ENCODE measurements at regions not wholly inside any gene's neighbourhood (a gene's known extent, or its start where the extent isn't known, plus 50 kb on each side); places are given as distances from the start of the nearest gene placed in this dataset.
A peak's percentile ranks its signal among the peaks of the same experiment; 100 is the strongest.

DNA sequence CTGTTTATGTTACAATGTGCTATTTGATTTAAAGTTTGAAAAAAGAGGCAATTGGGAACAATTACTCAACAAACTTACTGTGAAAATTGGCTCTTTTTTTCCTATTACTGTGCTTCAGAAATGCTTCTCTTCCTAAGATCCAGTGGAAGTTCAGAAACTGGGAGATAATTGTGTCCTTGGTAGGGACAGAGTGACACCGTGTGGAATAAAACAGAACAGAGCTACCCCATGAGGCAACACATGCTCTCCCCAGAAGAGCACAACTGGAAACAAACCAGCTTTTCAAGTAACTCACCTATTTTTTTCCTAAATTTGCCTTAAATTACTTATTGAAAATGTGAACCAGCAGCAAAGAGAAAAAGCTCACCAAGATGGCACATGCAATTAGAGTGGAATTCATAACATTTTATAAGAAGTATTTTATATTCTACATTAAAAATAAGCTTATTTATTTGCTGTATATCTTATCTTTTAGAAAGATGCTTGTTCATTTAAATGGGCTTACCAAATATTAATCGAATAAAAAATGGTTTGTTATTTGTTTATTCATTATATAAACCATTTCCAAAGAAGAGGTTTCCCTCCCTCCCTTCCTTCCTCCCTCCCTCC is 346.1 kb upstream of the ANKRD30A start:
- H2BK120ac ChIP-seq (ENCODE audit: low read depth, low read length), result no peak overlapping the region
- no TSS peak for BruUV-seq (replicated peaks)
- H2AK5ac ChIP-seq (ENCODE audit: low read depth, low read length), result no peak overlapping the region
- no peak overlapping the region for H4K8ac ChIP-seq (ENCODE audit: low read depth in 2 of 2, low read length in 2 of 2)
- H3K4me2 ChIP-seq (ENCODE audit: low read depth, low read length), result no peak overlapping the region
- in situ Hi-C loops (cut with MboI; ENCODE audit: low sequenced_read_pairs), result loop anchor here (25.0 kb wide), 2 partner anchors 1542 to 1667 kb away; no protein-coding TSS in a partner anchor
- no peak overlapping the region for H3K4ac ChIP-seq (ENCODE audit: low read depth, low read length)
- ChIA-PET CTCF (interaction anchor here (0.6 to 1.4 kb wide), 15 partner anchors 14 to 1216 kb away, joined by 3 to 11 read pairs (median 4); no protein-coding TSS in a partner anchor), POLR2A (ENCODE audit: unreplicated experiment) (interaction anchor here (0.8 kb wide), 1 partner anchor 1139 kb away, joined by 3 read pairs; no protein-coding TSS in a partner anchor)
- TF ChIP-seq MXI1 (IDR thresholded peaks at IDR 0.05; ENCODE audit: borderline replicate concordance, low read depth, low read length) (peak; percentile 16; the same call in 1 of the 2 replicates), ELK1 (IDR thresholded peaks at IDR 0.05; ENCODE audit: borderline replicate concordance, low read depth, low read length) (no peak), MAFK (IDR thresholded peaks at IDR 0.05; ENCODE audit: low read depth, low read length) (no peak), RCOR1 (IDR thresholded peaks at IDR 0.05; ENCODE audit: insufficient replicate concordance, low read length) (no peak), CHD1 (IDR thresholded peaks at IDR 0.05; ENCODE audit: low read depth, low read length) (no peak), RAD21 (IDR thresholded peaks at IDR 0.05; ENCODE audit: low read length) (peak; percentile 98), BHLHE40 (IDR thresholded peaks at IDR 0.05; ENCODE audit: low read depth, low read length) (no peak), POLR2A (IDR thresholded peaks at IDR 0.05; ENCODE audit: low read depth, low read length) (no peak), SMC3 (IDR thresholded peaks at IDR 0.05; ENCODE audit: low read depth, low read length) (peak; percentile 98), RFX5 (IDR thresholded peaks at IDR 0.05; ENCODE audit: low read depth, low read length) (no peak), FOS (IDR thresholded peaks at IDR 0.05; ENCODE audit: low read depth, low read length) (no peak), NFE2L2 (IDR thresholded peaks at IDR 0.05; ENCODE audit: low read depth, low read length) (no peak), MAZ (IDR thresholded peaks at IDR 0.05; ENCODE audit: borderline replicate concordance, low read depth, low read length) (peak; percentile 34; the same call in 1 of the 2 replicates), CEBPB (IDR thresholded peaks at IDR 0.05; ENCODE audit: low read depth, low read length) (peak; percentile 79; the same call in 1 of the 2 replicates), USF2 (IDR thresholded peaks at IDR 0.05; ENCODE audit: low read depth, low read length) (no peak)
- TF ChIP-seq, protein P1, sequence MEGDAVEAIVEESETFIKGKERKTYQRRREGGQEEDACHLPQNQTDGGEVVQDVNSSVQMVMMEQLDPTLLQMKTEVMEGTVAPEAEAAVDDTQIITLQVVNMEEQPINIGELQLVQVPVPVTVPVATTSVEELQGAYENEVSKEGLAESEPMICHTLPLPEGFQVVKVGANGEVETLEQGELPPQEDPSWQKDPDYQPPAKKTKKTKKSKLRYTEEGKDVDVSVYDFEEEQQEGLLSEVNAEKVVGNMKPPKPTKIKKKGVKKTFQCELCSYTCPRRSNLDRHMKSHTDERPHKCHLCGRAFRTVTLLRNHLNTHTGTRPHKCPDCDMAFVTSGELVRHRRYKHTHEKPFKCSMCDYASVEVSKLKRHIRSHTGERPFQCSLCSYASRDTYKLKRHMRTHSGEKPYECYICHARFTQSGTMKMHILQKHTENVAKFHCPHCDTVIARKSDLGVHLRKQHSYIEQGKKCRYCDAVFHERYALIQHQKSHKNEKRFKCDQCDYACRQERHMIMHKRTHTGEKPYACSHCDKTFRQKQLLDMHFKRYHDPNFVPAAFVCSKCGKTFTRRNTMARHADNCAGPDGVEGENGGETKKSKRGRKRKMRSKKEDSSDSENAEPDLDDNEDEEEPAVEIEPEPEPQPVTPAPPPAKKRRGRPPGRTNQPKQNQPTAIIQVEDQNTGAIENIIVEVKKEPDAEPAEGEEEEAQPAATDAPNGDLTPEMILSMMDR (conservative IDR thresholded peaks at IDR 0.05; ENCODE audit: low read depth, low read length), result peak; percentile 94
- H3K9ac ChIP-seq (ENCODE audit: low read depth, low read length), result no peak overlapping the region
- H3K9me1 ChIP-seq (ENCODE audit: insufficient read depth, low read length), result no peaks in the 10 kb centered on the region
- no peak overlapping the region for H2AFZ ChIP-seq (replicated peaks; ENCODE audit: low read length, poor library complexity)
- ATAC-seq (ENCODE audit: low read depth) (peak; percentile 99), DNase-seq (peak; percentile 81)
- H3K9me3 ChIP-seq (ENCODE audit: control insufficient read depth, insufficient read depth, low read length), result no peaks in the 10 kb centered on the region
- H3K23ac ChIP-seq (ENCODE audit: low read depth, low read length), result no peak overlapping the region
- no peaks in the 10 kb centered on the region for H3K79me1 ChIP-seq (ENCODE audit: low read depth in 1 of 2, low read length in 2 of 2)
- no peaks in the 10 kb centered on the region for H3K4me1 ChIP-seq (ENCODE audit: control insufficient read depth, insufficient read depth, low read length)
- no peaks in the 10 kb centered on the region for H3K27me3 ChIP-seq (ENCODE audit: control insufficient read depth, insufficient read depth, low read length)
- no peak overlapping the region for H4K5ac ChIP-seq (ENCODE audit: low read depth, low read length)
- no peaks in the 10 kb centered on the region for H3K36me3 ChIP-seq (ENCODE audit: control insufficient read depth, insufficient read depth, low read length)
- dilution Hi-C loops (cut with HindIII; ENCODE audit: low sequenced_read_pairs, unreplicated experiment), result no loop called here
- no peak overlapping the region for H2BK15ac ChIP-seq (ENCODE audit: low read depth, low read length)
- no CpG with 5 or more reads among the region's 2 CpGs for WGBS, 2 experiments (ENCODE audit: extremely low coverage in 2 of 2, insufficient read length in 1 of 2)
- no peak overlapping the region for H3K56ac ChIP-seq (ENCODE audit: extremely low read depth, insufficient read depth, low read length)
- H4K20me1 ChIP-seq (ENCODE audit: insufficient read depth, low read length), result no peaks in the 10 kb centered on the region
- H3K4me3 ChIP-seq (ENCODE audit: insufficient read depth, low read depth, low read length), result no peak overlapping the region
- H2BK20ac ChIP-seq (ENCODE audit: low read depth, low read length), result no peak overlapping the region
- intact Hi-C loops (cut with micrococcal nuclease), result loop anchor here (1.0 to 10.0 kb wide), 3 partner anchors 865 to 1144 kb away; partner anchors contain the start of gene FZD8
- no peak overlapping the region for H3K18ac ChIP-seq (ENCODE audit: low read depth, low read length)
- H3K27ac ChIP-seq (ENCODE audit: insufficient read depth, low read length), result no peak overlapping the region
- no peak overlapping the region for H2BK5ac ChIP-seq (ENCODE audit: low read depth, low read length, poor library complexity, severe bottlenecking)
- H4K91ac ChIP-seq (ENCODE audit: insufficient read depth, low read depth, low read length), result no peak overlapping the region
- H3K14ac ChIP-seq (replicated peaks; ENCODE audit: low read depth, low read length), result no peak overlapping the region
- H2AK9ac ChIP-seq (replicated peaks; ENCODE audit: low read depth, low read length, poor library complexity), result no peak overlapping the region

All from IMR-90 (cell line).